Large intestine (tissue), 3 donors: ENCODE measurements at regions not wholly inside any gene's neighbourhood (a gene's known extent, or its start where the extent isn't known, plus 50 kb on each side); places are given as distances from the start of the nearest gene placed in this dataset.

Experiments used
- DNase-seq, 2 donors: peaks; one replicate each; pipeline versions ENCODE4 v3.0.0 to v3.0.0-alpha.2; 2013
- H3K27ac ChIP-seq: one replicate; pipeline ENCODE4 v1.5.1; 2013; ENCODE audit warnings: low read length
- H3K27me3 ChIP-seq: 2 replicates; pipeline ENCODE4 v1.6.1; 2013; ENCODE audit warnings: low read length; ENCODE audit not compliant: control insufficient read depth, insufficient read depth
- H3K36me3 ChIP-seq: 2 replicates; pipeline ENCODE4 v1.6.1; 2013; ENCODE audit warnings: low read length; ENCODE audit not compliant: control insufficient read depth, insufficient read depth
- H3K4me1 ChIP-seq: one replicate; pipeline ENCODE4 v1.6.1; 2013; ENCODE audit warnings: low read length; ENCODE audit not compliant: control insufficient read depth, insufficient read depth
- H3K4me3 ChIP-seq: one replicate; pipeline ENCODE4 v1.5.1; 2013; ENCODE audit warnings: low read length
- H3K9me3 ChIP-seq: one replicate; pipeline ENCODE4 v1.6.1; 2013; ENCODE audit warnings: mild to moderate bottlenecking, low read depth, low read length, moderate library complexity; ENCODE audit not compliant: control insufficient read depth
- WGBS: methylation state at CpG from one replicate; pipeline ENCODE4 v1.1.5; 2013; ENCODE audit warnings: low lambda C conversion rate; ENCODE audit not compliant: insufficient coverage; 5-methylcytosine and 5-hydroxymethylcytosine counted together

DNA sequence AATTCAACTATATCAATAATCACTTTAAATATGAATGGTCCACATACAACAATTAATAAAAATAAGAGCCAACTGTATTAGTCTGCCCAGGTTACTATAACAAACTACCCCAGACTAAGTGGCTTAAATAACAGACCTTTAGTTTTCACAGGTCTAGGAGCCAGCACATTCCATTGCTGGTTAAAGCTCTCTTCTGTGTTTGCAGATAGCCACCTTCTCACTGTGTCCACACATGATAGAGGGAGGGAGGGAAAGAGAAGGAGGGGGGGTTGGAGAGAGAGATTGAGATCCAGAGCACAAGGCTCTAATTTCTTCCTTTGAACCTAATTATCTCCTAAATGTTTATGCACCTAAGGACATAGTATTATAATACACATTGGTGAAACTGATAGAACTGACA, 267.8 kb upstream of the NXPH2 start:
- no peaks in the 10 kb centered on the region for H3K4me1 ChIP-seq
- no peaks in the 10 kb centered on the region for H3K27me3 ChIP-seq
- H3K36me3 ChIP-seq, result no peaks in the 10 kb centered on the region
- DNase-seq, result no peak
- H3K4me3 ChIP-seq, result no peak overlapping the region
- H3K27ac ChIP-seq, result no peak overlapping the region
- no peaks in the 10 kb centered on the region for H3K9me3 ChIP-seq

DNA sequence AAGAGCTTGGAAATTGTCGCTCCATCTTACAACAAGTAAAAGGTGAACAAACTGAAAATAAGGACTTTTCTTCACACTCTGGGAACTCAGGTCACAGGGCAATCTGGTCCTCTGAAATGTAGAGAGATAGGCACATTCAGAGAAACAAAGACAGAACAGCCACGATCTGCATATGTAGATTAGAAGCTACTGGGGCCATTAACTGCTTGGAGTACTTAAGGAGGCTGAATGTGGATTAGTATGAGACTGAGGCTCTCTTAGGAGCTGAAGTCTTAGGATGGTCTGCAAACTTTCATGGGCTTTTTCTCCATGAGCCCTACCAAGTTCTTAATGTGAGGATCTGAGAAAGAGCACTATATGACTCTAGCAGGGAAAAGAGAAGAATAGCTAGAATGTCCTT, 265.3 kb upstream of the NXPH2 start:
- Histone ChIP-seq H3K9me3 (no peaks in the 10 kb centered on the region), H3K36me3 (no peaks in the 10 kb centered on the region), H3K4me3 (no peak overlapping the region), H3K4me1 (no peaks in the 10 kb centered on the region), H3K27me3 (no peaks in the 10 kb centered on the region), H3K27ac (no peak overlapping the region)
- DNase-seq, result no peak
- no CpG with 5 or more reads among the region's 2 CpGs for WGBS

- H3K4me3 ChIP-seq, result no peak overlapping the region
- H3K9me3 ChIP-seq, result no peaks in the 10 kb centered on the region
- H3K27me3 ChIP-seq, result no peaks in the 10 kb centered on the region
- no peak for DNase-seq
- no peaks in the 10 kb centered on the region for H3K4me1 ChIP-seq
- no peak overlapping the region for H3K27ac ChIP-seq
- no peaks in the 10 kb centered on the region for H3K36me3 ChIP-seq
These were observed 253.9 kb upstream of the NXPH2 start for GRCh38 chr2:139034064-139034463.

DNA sequence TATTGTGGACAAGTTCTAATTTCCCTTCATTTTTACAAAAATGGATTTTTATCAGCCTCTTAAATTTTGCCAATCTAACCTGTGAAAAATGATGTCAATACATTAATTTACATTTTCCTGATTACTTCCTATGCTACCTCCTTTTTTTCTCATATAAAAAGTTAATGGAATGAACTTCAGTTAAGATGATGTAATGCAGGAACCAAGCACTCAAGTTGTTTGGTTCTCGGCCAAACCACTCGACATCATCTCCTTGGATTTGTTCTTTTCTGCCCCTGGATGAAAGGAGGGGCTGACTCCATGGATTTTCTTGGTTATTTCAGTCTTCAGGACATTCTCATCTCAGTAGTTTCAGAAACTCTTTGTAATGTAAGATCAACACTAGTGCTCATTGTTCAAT, 253.1 kb upstream of the NXPH2 start:
- Histone ChIP-seq H3K4me1 (no peaks in the 10 kb centered on the region), H3K27me3 (no peaks in the 10 kb centered on the region), H3K4me3 (no peak overlapping the region), H3K36me3 (no peaks in the 10 kb centered on the region), H3K27ac (no peak overlapping the region), H3K9me3 (no peaks in the 10 kb centered on the region)
- no peak for DNase-seq
- WGBS, result 73% methylated on average over 2 of the region's 2 CpGs

DNA sequence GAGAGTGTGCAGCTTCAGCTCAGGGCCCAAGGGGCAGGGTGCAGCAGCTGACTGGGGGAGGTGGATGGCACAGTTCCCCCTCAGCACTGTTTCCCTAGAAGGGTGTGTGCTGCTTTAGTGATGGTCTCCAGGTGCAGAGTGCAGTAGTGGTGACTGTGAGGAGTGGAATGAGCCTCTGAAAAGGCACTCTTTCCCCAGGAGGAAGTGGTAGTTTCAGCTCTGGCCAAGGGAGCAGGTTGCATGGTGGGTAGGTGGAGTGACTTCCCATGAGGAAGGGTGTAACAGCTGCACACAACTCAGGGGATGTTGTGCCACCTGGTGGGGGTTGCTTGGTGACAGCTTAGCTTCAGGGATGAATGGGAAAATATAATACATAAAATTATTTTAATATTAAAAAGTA, 251.5 kb upstream of the NXPH2 start:
- no peak for DNase-seq
- H3K36me3 ChIP-seq, result no peaks in the 10 kb centered on the region
- H3K9me3 ChIP-seq, result no peaks in the 10 kb centered on the region
- H3K4me1 ChIP-seq, result no peaks in the 10 kb centered on the region
- no peak overlapping the region for H3K27ac ChIP-seq
- H3K27me3 ChIP-seq, result no peaks in the 10 kb centered on the region
- no peak overlapping the region for H3K4me3 ChIP-seq

GRCh38 chr2:139020287-139020686, 240.1 kb upstream of the NXPH2 start:
- H3K36me3 ChIP-seq, result no peaks in the 10 kb centered on the region
- H3K4me1 ChIP-seq, result no peaks in the 10 kb centered on the region
- WGBS, result no CpG with 5 or more reads among the region's 1 CpG
- DNase-seq, result no peak
- no peaks in the 10 kb centered on the region for H3K9me3 ChIP-seq
- no peaks in the 10 kb centered on the region for H3K27me3 ChIP-seq
- H3K4me3 ChIP-seq, result no peak overlapping the region
- no peak overlapping the region for H3K27ac ChIP-seq

DNA sequence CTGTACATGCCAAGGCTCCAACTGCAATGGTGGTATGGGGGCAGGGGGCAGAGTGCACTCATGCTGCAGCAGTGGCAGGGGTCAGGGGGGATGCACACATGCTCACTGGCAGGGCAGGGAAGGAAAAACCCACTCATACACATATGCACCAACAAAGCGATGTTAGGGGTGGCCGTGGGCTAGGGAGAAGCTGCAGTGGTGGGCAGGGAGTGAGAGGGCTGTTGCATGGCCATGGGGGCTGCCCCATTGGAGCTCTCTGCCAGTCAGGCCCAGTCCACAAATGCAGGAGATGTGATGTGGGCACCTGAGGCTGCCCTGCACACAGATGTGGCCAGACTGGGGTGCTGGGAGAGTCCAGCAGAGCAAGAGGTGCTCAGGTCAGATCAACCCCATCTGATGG, 238.1 kb upstream of the NXPH2 start:
- WGBS, result no CpG with 5 or more reads among the region's 2 CpGs
- no peaks in the 10 kb centered on the region for H3K9me3 ChIP-seq
- H3K4me3 ChIP-seq, result no peak overlapping the region
- no peaks in the 10 kb centered on the region for H3K4me1 ChIP-seq
- H3K36me3 ChIP-seq, result no peaks in the 10 kb centered on the region
- H3K27me3 ChIP-seq, result no peaks in the 10 kb centered on the region
- no peak for DNase-seq
- no peak overlapping the region for H3K27ac ChIP-seq

DNA sequence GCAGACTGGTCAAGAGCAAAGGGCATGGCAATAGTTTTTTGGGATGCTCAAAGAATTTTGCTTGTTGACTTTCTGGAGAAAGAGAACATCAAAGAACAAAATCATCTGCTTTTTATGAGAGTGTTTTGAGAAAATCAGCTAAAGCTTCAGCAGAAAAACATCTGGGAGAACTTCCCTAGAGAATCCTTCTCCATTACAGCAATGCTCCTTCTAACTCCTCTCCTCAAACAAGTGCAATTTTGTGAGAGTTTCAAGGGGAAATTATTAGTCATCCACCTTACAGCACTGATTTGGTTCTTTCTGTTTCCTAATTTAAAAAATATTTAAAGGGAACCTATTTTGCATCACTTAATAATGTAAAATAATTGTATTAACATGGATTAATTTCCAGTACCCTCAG, 226.9 kb upstream of the NXPH2 start:
- no peaks in the 10 kb centered on the region for H3K27me3 ChIP-seq
- H3K9me3 ChIP-seq, result no peaks in the 10 kb centered on the region
- no peaks in the 10 kb centered on the region for H3K4me1 ChIP-seq
- no peak for DNase-seq
- H3K27ac ChIP-seq, result no peak overlapping the region
- H3K4me3 ChIP-seq, result no peak overlapping the region
- no peaks in the 10 kb centered on the region for H3K36me3 ChIP-seq

- 58% methylated on average over 3 of the region's 6 CpGs for WGBS
- Histone ChIP-seq H3K4me3 (no peak overlapping the region), H3K9me3 (no peaks in the 10 kb centered on the region), H3K27me3 (no peaks in the 10 kb centered on the region), H3K4me1 (no peaks in the 10 kb centered on the region), H3K27ac (no peak overlapping the region), H3K36me3 (no peaks in the 10 kb centered on the region)
- no peak for DNase-seq
These were observed 220.1 kb upstream of the NXPH2 start for GRCh38 chr2:139000131-139000785.

DNA sequence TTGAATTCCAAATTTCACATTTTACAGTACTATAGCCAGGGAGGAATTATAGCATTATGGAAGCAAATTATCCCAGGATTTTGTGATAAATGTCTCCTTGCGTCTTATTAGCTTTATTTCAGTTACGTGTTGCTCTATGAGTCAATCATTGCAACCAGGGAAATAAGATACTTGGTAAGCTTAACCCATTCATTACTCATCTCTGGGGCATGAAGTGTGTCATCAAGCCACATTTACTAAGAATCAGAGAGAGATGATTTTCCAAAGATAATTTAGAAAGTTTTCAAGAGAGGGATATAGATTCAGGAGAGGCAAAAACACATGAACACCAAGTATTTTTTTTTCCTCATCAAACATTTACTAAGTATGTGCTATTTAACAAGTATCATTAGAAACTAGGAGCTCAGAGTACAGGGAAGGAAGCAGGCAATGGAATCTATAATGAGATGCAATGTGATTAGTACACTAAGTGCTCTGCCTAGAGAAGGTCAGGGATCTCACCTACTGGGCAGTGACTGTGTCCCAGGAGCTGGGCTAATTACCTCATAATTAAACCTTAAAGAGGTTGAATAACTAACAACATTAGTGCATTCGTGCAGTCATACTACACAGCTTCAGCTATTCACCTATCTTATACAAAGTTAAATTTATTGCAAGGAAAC, 217.8 kb upstream of the NXPH2 start:
- Histone ChIP-seq H3K4me1 (no peaks in the 10 kb centered on the region), H3K4me3 (no peak overlapping the region), H3K27ac (no peak overlapping the region), H3K9me3 (no peaks in the 10 kb centered on the region), H3K27me3 (no peaks in the 10 kb centered on the region), H3K36me3 (no peaks in the 10 kb centered on the region)
- WGBS, result no CpG with 5 or more reads among the region's 3 CpGs
- no peak for DNase-seq

GRCh38 chr2:138997346-138997745, 217.2 kb upstream of the NXPH2 start:
- H3K9me3 ChIP-seq, result no peaks in the 10 kb centered on the region
- H3K4me1 ChIP-seq, result no peaks in the 10 kb centered on the region
- DNase-seq, result no peak
- 100% methylated on average over 2 of the region's 2 CpGs for WGBS
- no peak overlapping the region for H3K27ac ChIP-seq
- H3K4me3 ChIP-seq, result no peak overlapping the region
- no peaks in the 10 kb centered on the region for H3K27me3 ChIP-seq
- no peaks in the 10 kb centered on the region for H3K36me3 ChIP-seq
